ENCODE measurements at regions not wholly inside any gene's neighbourhood (a gene's known extent, or its start where the extent isn't known, plus 50 kb on each side); places are given as distances from the start of the nearest gene placed in this dataset.

DNA sequence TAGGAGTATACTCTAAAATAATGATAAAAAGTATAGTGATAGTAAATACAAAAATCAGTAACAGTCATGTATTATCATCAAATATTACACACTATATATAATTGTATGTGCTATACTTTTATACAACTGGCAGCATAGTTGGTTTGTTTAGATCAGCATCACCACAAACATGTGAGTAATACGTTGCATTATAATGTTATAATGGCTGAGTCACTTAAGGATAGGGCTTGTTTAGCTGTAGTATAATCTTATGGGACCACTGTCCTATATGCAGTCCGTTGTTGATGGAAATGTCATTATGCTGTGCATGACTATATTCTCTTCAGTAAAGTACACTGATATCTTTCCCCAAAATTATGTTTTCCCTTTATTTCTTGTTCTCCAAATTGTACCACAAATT is 92.8 kb downstream of the LYPLAL1 start:
- TF ChIP-seq, protein P1, sequence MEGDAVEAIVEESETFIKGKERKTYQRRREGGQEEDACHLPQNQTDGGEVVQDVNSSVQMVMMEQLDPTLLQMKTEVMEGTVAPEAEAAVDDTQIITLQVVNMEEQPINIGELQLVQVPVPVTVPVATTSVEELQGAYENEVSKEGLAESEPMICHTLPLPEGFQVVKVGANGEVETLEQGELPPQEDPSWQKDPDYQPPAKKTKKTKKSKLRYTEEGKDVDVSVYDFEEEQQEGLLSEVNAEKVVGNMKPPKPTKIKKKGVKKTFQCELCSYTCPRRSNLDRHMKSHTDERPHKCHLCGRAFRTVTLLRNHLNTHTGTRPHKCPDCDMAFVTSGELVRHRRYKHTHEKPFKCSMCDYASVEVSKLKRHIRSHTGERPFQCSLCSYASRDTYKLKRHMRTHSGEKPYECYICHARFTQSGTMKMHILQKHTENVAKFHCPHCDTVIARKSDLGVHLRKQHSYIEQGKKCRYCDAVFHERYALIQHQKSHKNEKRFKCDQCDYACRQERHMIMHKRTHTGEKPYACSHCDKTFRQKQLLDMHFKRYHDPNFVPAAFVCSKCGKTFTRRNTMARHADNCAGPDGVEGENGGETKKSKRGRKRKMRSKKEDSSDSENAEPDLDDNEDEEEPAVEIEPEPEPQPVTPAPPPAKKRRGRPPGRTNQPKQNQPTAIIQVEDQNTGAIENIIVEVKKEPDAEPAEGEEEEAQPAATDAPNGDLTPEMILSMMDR (IDR thresholded peaks at IDR 0.05), result no peak
- no peak for TF ChIP-seq NFATC4 (CRISPR knock-in tag; IDR thresholded peaks at IDR 0.05)
- TF ChIP-seq ETV6 (CRISPR knock-in tag; IDR thresholded peaks at IDR 0.05), result no peak
- TF ChIP-seq SP1 (CRISPR knock-in tag; conservative IDR thresholded peaks at IDR 0.05), result no peak
- TF ChIP-seq, protein P2, sequence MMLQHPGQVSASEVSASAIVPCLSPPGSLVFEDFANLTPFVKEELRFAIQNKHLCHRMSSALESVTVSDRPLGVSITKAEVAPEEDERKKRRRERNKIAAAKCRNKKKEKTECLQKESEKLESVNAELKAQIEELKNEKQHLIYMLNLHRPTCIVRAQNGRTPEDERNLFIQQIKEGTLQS (CRISPR knock-in tag; conservative IDR thresholded peaks at IDR 0.05), result no peak
- TF ChIP-seq, protein P3, sequence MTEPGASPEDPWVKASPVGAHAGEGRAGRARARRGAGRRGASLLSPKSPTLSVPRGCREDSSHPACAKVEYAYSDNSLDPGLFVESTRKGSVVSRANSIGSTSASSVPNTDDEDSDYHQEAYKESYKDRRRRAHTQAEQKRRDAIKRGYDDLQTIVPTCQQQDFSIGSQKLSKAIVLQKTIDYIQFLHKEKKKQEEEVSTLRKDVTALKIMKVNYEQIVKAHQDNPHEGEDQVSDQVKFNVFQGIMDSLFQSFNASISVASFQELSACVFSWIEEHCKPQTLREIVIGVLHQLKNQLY (CRISPR knock-in tag; IDR thresholded peaks at IDR 0.05), result no peak
- no peak for TF ChIP-seq KAT7 (CRISPR knock-in tag; IDR thresholded peaks at IDR 0.05; ENCODE audit: borderline replicate concordance)
- no peak for TF ChIP-seq OVOL2 (CRISPR knock-in tag; IDR thresholded peaks at IDR 0.05; ENCODE audit: borderline replicate concordance)
- no peak for TF ChIP-seq GRHL2 (CRISPR knock-in tag; IDR thresholded peaks at IDR 0.05; ENCODE audit: insufficient replicate concordance, severe bottlenecking)
- TF ChIP-seq ZNF263 (CRISPR knock-in tag; IDR thresholded peaks at IDR 0.05; ENCODE audit: low read depth), result no peak
- no peak for TF ChIP-seq ZBTB21 (CRISPR knock-in tag; IDR thresholded peaks at IDR 0.05; ENCODE audit: borderline replicate concordance)
- TF ChIP-seq, protein P4, sequence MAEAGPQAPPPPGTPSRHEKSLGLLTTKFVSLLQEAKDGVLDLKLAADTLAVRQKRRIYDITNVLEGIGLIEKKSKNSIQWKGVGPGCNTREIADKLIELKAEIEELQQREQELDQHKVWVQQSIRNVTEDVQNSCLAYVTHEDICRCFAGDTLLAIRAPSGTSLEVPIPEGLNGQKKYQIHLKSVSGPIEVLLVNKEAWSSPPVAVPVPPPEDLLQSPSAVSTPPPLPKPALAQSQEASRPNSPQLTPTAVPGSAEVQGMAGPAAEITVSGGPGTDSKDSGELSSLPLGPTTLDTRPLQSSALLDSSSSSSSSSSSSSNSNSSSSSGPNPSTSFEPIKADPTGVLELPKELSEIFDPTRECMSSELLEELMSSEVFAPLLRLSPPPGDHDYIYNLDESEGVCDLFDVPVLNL (CRISPR knock-in tag; IDR thresholded peaks at IDR 0.05; ENCODE audit: borderline replicate concordance, low read depth), result no peak
- TF ChIP-seq, protein P5, sequence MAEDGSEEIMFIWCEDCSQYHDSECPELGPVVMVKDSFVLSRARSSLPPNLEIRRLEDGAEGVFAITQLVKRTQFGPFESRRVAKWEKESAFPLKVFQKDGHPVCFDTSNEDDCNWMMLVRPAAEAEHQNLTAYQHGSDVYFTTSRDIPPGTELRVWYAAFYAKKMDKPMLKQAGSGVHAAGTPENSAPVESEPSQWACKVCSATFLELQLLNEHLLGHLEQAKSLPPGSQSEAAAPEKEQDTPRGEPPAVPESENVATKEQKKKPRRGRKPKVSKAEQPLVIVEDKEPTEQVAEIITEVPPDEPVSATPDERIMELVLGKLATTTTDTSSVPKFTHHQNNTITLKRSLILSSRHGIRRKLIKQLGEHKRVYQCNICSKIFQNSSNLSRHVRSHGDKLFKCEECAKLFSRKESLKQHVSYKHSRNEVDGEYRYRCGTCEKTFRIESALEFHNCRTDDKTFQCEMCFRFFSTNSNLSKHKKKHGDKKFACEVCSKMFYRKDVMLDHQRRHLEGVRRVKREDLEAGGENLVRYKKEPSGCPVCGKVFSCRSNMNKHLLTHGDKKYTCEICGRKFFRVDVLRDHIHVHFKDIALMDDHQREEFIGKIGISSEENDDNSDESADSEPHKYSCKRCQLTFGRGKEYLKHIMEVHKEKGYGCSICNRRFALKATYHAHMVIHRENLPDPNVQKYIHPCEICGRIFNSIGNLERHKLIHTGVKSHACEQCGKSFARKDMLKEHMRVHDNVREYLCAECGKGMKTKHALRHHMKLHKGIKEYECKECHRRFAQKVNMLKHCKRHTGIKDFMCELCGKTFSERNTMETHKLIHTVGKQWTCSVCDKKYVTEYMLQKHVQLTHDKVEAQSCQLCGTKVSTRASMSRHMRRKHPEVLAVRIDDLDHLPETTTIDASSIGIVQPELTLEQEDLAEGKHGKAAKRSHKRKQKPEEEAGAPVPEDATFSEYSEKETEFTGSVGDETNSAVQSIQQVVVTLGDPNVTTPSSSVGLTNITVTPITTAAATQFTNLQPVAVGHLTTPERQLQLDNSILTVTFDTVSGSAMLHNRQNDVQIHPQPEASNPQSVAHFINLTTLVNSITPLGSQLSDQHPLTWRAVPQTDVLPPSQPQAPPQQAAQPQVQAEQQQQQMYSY (CRISPR knock-in tag; IDR thresholded peaks at IDR 0.05), result no peak
